NCI-H526 (cell line): ENCODE measurements at regions not wholly inside any gene's neighbourhood (a gene's known extent, or its start where the extent isn't known, plus 50 kb on each side); places are given as distances from the start of the nearest gene placed in this dataset.
"Not testable (repeated sequence)": the region's sequence is repeated elsewhere in the genome, so short reads cannot be mapped to it uniquely, and the experiment has no call there.

Experiments used
- DNase-seq, 2 experiments: peaks; one replicate each; lab custom pipeline; 2025; lab: John Stamatoyannopoulos, UW

GRCh38 chr2:18986046-18986445, 372.4 kb downstream of the OSR1 start:
- DNase-seq = no peak

GRCh38 chr2:18980786-18981430, 377.5 kb downstream of the OSR1 start:
- no peak for DNase-seq

GRCh38 chr2:18980104-18980785, 378.2 kb downstream of the OSR1 start:
- no peak for DNase-seq

- DNase-seq = no peak
Observed at GRCh38 chr2:18977409-18977808, 381.0 kb downstream of the OSR1 start.

- DNase-seq = no peak
Observed at GRCh38 chr2:18976168-18976961, 382.1 kb downstream of the OSR1 start.

- DNase-seq = no peak
Observed at GRCh38 chr2:18975506-18976167, 382.8 kb downstream of the OSR1 start.

GRCh38 chr2:18971628-18972027, 382.3 kb upstream of the NT5C1B start:
- DNase-seq = no peak

- no peak for DNase-seq
Observed at GRCh38 chr2:18971069-18971378, 381.7 kb upstream of the NT5C1B start.

GRCh38 chr2:18966131-18966530, 376.8 kb upstream of the NT5C1B start:
- DNase-seq = no peak

- peak in 1 of 2 experiments; percentile 2 for DNase-seq
Observed at GRCh38 chr2:18963739-18964256, 374.4 kb upstream of the NT5C1B start.

GRCh38 chr2:18961991-18962421, 372.6 kb upstream of the NT5C1B start:
- DNase-seq = no peak

- DNase-seq = no peak
Observed at GRCh38 chr2:18959952-18960717, 370.8 kb upstream of the NT5C1B start.

GRCh38 chr2:18959200-18959599, 369.8 kb upstream of the NT5C1B start:
- no peak for DNase-seq

GRCh38 chr2:18957909-18958308, 368.5 kb upstream of the NT5C1B start:
- DNase-seq = no peak

GRCh38 chr2:18950361-18950851, 361.0 kb upstream of the NT5C1B start:
- no peak for DNase-seq

GRCh38 chr2:18949871-18950270, 360.5 kb upstream of the NT5C1B start:
- no peak for DNase-seq

- no peak for DNase-seq
Observed at GRCh38 chr2:18940184-18940583, 350.8 kb upstream of the NT5C1B start.

GRCh38 chr2:18939740-18940139, 350.4 kb upstream of the NT5C1B start:
- DNase-seq = not testable (repeated sequence)

GRCh38 chr2:18934886-18935285, 345.5 kb upstream of the NT5C1B start:
- DNase-seq = no peak

GRCh38 chr2:18932853-18933252, 343.5 kb upstream of the NT5C1B start:
- DNase-seq = no peak

GRCh38 chr2:18930971-18931370, 341.6 kb upstream of the NT5C1B start:
- DNase-seq = no peak
